GM12872 (cell line): ENCODE measurements at regions not wholly inside any gene's neighbourhood (a gene's known extent, or its start where the extent isn't known, plus 50 kb on each side); places are given as distances from the start of the nearest gene placed in this dataset.

Source experiments
- TF ChIP-seq, protein P1 (sequence below): IDR thresholded peaks from 3 replicates; pipeline ENCODE4 v1.5.1; 2011; ENCODE audit warnings: low read depth, mild to moderate bottlenecking, low read length, moderate library complexity; ENCODE audit not compliant: insufficient read depth

DNA sequence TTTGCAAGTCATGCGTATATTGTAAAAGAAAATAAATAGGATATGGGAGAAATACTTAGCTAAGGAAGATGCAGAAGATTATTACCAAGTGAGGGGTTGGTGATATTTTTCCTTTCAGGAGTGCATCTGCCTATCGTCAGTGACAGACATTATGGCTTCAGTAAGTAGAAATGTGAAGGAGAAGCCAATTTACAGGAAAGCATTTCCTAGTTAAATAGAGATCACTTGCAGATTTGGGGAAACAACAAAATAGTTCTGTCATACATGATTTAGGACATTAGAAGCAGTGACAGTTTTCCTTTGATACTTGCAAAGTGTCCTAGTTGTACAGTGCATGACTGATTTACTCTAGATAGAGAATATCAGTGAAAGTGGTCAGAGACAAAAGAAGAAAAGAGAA, 747.8 kb upstream of the KLHL1 start:
- TF ChIP-seq, protein P1, sequence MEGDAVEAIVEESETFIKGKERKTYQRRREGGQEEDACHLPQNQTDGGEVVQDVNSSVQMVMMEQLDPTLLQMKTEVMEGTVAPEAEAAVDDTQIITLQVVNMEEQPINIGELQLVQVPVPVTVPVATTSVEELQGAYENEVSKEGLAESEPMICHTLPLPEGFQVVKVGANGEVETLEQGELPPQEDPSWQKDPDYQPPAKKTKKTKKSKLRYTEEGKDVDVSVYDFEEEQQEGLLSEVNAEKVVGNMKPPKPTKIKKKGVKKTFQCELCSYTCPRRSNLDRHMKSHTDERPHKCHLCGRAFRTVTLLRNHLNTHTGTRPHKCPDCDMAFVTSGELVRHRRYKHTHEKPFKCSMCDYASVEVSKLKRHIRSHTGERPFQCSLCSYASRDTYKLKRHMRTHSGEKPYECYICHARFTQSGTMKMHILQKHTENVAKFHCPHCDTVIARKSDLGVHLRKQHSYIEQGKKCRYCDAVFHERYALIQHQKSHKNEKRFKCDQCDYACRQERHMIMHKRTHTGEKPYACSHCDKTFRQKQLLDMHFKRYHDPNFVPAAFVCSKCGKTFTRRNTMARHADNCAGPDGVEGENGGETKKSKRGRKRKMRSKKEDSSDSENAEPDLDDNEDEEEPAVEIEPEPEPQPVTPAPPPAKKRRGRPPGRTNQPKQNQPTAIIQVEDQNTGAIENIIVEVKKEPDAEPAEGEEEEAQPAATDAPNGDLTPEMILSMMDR, result no peak

DNA sequence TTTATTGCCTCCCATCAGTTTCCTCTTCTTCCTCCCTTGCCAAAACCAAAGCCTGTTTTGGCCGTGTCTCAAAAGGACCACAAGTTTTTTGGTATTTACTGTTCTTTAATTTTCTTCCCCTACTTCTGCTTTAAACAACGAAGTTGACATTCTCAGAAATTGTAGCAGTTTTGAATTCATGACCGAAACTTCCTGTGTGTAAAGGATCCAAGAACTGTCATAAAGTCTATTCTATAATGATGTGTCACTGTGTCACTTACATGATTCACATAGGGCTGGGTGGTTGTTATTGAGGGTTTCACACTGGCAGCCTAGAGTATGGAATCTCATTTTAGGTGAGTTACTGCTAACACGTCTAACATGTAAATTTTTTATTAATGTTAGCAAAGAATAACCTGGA, 741.0 kb upstream of the KLHL1 start:
- TF ChIP-seq, protein P1, result no peak

DNA sequence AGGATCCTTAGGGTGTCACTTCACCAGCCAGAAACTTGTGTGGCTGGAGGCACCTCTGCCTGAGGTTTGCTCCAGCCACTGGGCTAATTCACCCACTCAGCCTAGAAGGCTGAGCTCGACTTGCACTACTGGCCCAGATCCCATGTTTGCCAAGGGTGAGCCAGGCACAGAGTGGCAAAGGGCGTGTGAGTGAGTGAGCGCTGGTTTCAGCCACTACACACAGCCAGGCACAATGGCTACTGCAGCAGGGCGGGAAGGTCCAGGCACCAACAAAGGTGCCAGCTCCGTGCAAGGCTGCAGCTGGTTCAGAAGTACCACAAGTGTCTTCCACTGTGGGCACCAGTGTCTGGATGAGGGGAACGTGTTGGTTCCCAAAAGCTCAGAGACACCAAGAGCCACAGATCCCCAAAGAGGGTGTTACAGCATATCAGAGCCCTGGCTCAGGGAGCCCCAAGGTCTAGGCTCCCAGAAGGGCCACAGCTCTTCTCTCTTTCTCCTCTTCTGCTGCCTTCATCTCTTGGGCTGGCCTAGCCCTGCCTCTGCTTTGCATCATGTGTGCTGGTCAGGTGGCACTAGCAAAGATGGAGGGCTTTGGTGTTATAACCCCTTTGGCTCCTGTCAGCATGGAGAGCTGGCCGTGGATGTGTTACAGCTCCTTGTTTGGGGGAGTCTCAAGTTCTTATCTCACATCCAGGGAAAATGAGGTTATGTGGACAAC, 736.3 kb upstream of the KLHL1 start:
- TF ChIP-seq, protein P1, result no peak

DNA sequence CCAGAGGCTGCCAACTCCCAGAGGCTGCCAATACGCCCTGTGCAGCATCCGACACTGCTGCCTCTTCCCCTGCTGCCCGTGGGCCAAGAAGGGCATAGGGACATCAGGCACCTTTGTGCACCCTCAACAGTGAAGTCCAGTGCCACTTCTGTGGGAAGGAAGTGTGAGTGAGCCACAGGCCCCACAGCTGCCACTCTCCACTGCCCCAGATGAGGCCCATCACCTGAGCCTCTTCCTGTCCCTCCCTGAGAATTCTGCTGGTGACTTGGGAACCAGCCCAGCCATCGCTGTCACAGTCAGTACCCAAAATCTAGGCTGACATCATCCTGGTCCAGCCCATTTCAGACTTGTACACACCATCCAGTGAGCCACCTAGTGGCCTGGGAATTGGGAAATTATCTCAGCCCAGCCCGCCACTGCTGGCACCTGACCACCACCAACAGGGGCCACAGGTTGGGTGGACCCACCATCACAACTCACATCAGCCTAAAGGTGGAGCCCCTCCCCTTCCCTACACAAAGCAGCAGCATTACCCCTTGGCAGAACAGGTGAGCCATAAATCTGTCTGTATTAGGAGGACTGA, 733.9 kb upstream of the KLHL1 start:
- TF ChIP-seq, protein P1, result peak; percentile 12; the same call in 1 of the 3 replicates

DNA sequence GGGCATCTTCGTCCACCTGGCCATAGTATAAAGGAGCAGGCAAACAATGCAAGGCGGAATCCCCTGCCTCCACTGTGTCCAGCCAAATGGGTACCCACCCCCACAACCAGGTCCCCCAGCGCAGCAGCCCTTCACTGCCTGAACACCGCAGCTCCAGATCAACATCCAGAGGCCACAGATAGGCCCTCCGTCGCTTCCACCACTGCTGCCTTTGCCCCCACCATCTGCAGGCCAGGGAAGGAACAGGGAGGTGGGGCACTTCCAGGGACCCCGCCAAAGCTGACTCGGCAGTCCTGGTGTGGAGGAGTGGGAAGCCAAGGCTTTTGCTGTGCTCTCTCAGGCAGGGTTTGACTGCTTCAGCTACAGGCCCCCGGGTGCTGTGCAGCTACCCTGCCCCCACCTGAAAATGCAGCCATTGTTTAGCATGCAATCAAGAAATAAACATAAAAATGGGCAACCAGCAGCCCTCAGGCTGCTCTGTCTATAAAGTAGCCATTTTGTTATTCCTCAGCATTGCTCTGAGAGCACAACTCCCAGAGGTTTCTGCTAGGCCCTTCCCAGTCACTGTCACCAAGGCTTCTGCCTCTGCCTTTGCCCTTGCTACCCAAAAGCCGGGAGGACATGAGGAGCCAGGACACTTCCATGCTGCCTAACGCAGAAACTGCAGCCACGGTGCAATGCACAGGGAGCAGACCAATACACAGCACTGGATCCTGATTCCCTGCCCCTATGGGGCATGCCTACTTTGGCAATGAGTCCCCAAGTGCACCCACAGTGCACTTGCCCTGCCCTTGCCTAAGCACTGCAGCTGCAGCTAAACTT, 733.2 kb upstream of the KLHL1 start:
- TF ChIP-seq, protein P1, result no peak

DNA sequence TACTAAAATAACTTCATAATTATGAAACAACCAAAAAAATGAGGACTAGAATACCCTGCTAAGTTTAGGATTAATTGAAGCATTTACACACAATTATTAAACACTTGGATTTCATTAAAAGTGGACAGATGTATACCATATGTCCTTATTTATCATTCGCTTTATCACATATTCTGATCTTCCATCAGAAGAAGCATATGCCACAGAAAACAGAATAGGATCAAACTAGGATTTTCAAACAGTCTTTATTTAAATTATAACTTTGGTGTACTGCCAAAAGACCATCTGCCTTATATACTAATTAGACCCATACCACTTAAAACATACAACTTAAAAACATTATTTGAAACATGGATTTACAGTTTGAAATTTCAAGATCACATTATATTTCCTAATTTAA, 727.1 kb upstream of the KLHL1 start:
- TF ChIP-seq, protein P1, result no peak

DNA sequence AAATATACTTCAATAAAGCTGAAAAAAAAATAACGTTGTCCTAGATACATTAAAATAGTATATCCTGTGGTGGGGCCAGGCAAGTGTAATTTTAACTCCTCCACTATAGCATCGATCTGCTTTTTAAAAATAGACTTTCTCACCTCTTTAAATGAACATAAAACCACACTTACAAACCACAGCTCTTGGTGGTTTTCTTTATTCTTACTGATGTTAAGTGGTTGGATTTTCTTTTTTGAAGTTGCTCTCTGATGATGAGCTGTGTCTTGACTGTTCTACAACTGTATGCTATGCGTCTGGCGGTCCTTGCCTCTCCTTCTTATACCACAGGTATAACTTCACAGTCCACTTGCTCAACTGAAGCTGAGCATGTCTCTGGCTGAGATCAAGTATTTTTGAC, 721.5 kb upstream of the KLHL1 start:
- TF ChIP-seq, protein P1, result no peak
